H1 (cell line): ENCODE measurements at regions not wholly inside any gene's neighbourhood (a gene's known extent, or its start where the extent isn't known, plus 50 kb on each side); places are given as distances from the start of the nearest gene placed in this dataset.

Experiments used
- CTCF ChIA-PET: fragments of 300-600 bp; sonication (Branson Sonifier 250); formaldehyde crosslinking; loops from one replicate; lab custom pipeline; 2021; ENCODE audit not compliant: partially characterized antibody; lab: Charles Lee
- POLR2A ChIA-PET: fragments of 300-600 bp; sonication (Branson Sonifier 250); formaldehyde crosslinking; loops from one replicate; lab custom pipeline; 2021; ENCODE audit warnings: inconsistent platforms; ENCODE audit not compliant: partially characterized antibody; lab: Charles Lee
- DNase-seq, 2 experiments: peaks; one replicate each; pipeline versions ENCODE4 v3.0.0 to v3.0.0-alpha.2; 2010 to 2022; ENCODE audit warnings: low spot score in 2 of 2, low read depth in 1 of 2, mixed read lengths in 1 of 2
- FAIRE-seq: peaks from 2 replicates; lab custom pipeline; 2011; peaks lifted over from hg19 to GRCh38; lab: Jason Lieb, UNC
- H2AFZ ChIP-seq: 2 replicates; pipeline ENCODE4 v1.8.1; 2012; ENCODE audit warnings: low read length, inconsistent platforms
- H2AK5ac ChIP-seq: 2 replicates; pipeline ENCODE4 v1.6.1; 2013; ENCODE audit warnings: low read depth, low read length
- H2BK120ac ChIP-seq: replicated peaks from 2 replicates; pipeline ENCODE3; 2013; ENCODE audit warnings: low read depth, low read length, inconsistent platforms
- H2BK12ac ChIP-seq: 2 replicates; pipeline ENCODE4 v1.6.1; 2013; ENCODE audit warnings: low read depth, low read length
- H2BK15ac ChIP-seq: 2 replicates; pipeline ENCODE4 v1.6.1; 2013; ENCODE audit warnings: low read length
- H2BK20ac ChIP-seq: 2 replicates; pipeline ENCODE4 v1.6.1; 2013; ENCODE audit warnings: low read length
- H2BK5ac ChIP-seq: 2 replicates; pipeline ENCODE4 v1.6.1; 2013; ENCODE audit warnings: low read depth, low read length
- H3K14ac ChIP-seq: 2 replicates; pipeline ENCODE4 v1.6.1; 2013; ENCODE audit warnings: inconsistent platforms; ENCODE audit not compliant: insufficient read length
- H3K18ac ChIP-seq: 2 replicates; pipeline ENCODE4 v1.6.1; 2013; ENCODE audit warnings: low read length; ENCODE audit errors: extremely low read depth
- H3K23ac ChIP-seq: 2 replicates; pipeline ENCODE4 v1.6.1; 2013; ENCODE audit warnings: inconsistent platforms; ENCODE audit not compliant: insufficient read length
- H3K23me2 ChIP-seq: 2 replicates; pipeline ENCODE4 v1.6.1; 2013; ENCODE audit warnings: low read depth, low read length
- H3K27ac ChIP-seq: 2 replicates; pipeline ENCODE4 v1.6.1; 2011; ENCODE audit warnings: low read depth, low read length, inconsistent platforms
- H3K27me3 ChIP-seq, 4 experiments: replicated peaks in 1 of 4; 1 replicate in 1 of 4; 2 replicates in 3 of 4; pipeline versions ENCODE4 v1.6.1 to v1.8.1; 2011 to 2013; ENCODE audit warnings: low read length in 3 of 4, mild to moderate bottlenecking in 3 of 4, inconsistent platforms in 2 of 4, mixed read lengths in 2 of 4, moderate library complexity in 1 of 4; ENCODE audit not compliant: control insufficient read depth in 3 of 4, insufficient read depth in 3 of 4; ENCODE audit errors: extremely low read depth in 1 of 4
- H3K36me3 ChIP-seq, 4 experiments: 2 replicates each; pipeline versions ENCODE4 v1.6.1 to v1.8.1; 2011 to 2013; ENCODE audit warnings: mild to moderate bottlenecking in 4 of 4, low read length in 3 of 4, moderate library complexity in 2 of 4, control low read depth in 1 of 4, inconsistent platforms in 1 of 4; ENCODE audit not compliant: insufficient read depth in 4 of 4, control insufficient read depth in 2 of 4
- H3K4ac ChIP-seq: replicated peaks from 2 replicates; pipeline ENCODE3; 2013; ENCODE audit warnings: low read length, low read depth, mixed read lengths, inconsistent platforms; ENCODE audit not compliant: insufficient read length
- H3K4me1 ChIP-seq, 4 experiments: replicated peaks in 1 of 4; 1 replicate in 1 of 4; 2 replicates in 3 of 4; pipeline versions ENCODE4 v1.6.1 to v1.8.1; 2011 to 2013; ENCODE audit warnings: low read length in 3 of 4, inconsistent platforms in 2 of 4, mixed read lengths in 1 of 4; ENCODE audit not compliant: insufficient read depth in 4 of 4, control insufficient read depth in 3 of 4
- H3K4me2 ChIP-seq, 2 experiments: 2 replicates each; pipeline versions ENCODE4 v1.6.1 to v1.8.1; 2011 to 2013; ENCODE audit warnings: low read depth in 2 of 2, low read length in 2 of 2, control low read depth in 1 of 2, inconsistent platforms in 1 of 2, mild to moderate bottlenecking in 1 of 2; ENCODE audit not compliant: insufficient read depth in 1 of 2
- H3K4me3 ChIP-seq, 4 experiments: fragments of 200-600, 300-600 bp in 1 of 4; sonication (generic), shearing (Covaris generic), sonication (Bioruptor Twin) in 1 of 4; 2 replicates each; pipeline versions ENCODE4 v1.5.1 to v1.8.1; 2011 to 2016; ENCODE audit warnings: low read length in 4 of 4, low read depth in 3 of 4, control low read depth in 2 of 4, inconsistent platforms in 2 of 4, mild to moderate bottlenecking in 2 of 4, mixed read lengths in 1 of 4, moderate library complexity in 1 of 4; ENCODE audit not compliant: insufficient read depth in 2 of 4; ENCODE audit errors: extremely low read depth in 1 of 4
- H3K56ac ChIP-seq: replicated peaks from 2 replicates; pipeline ENCODE3; 2013; ENCODE audit warnings: low read depth, mild to moderate bottlenecking, mixed read lengths, low read length, inconsistent platforms; ENCODE audit not compliant: insufficient read length
- H3K79me1 ChIP-seq: 2 replicates; pipeline ENCODE4 v1.6.1; 2013; ENCODE audit warnings: low read depth, low read length, control low read depth
- H3K79me2 ChIP-seq, 2 experiments: 2 replicates each; pipeline versions ENCODE4 v1.6.1 to v1.8.1; 2012 to 2013; ENCODE audit warnings: low read length in 2 of 2, mild to moderate bottlenecking in 2 of 2, inconsistent platforms in 1 of 2; ENCODE audit not compliant: insufficient read depth in 2 of 2, control insufficient read depth in 1 of 2
- H3K9ac ChIP-seq, 4 experiments: replicated peaks in 1 of 4; 1 replicate in 1 of 4; 2 replicates in 3 of 4; pipeline versions ENCODE4 v1.6.1 to v1.8.1; 2011 to 2013; ENCODE audit warnings: low read depth in 3 of 4, low read length in 3 of 4, control low read depth in 2 of 4, mild to moderate bottlenecking in 2 of 4, moderate library complexity in 2 of 4, inconsistent platforms in 1 of 4; ENCODE audit errors: extremely low read depth in 1 of 4
- H3K9me3 ChIP-seq, 2 experiments: 2 replicates each; pipeline versions ENCODE4 v1.6.1 to v1.8.1; 2012 to 2013; ENCODE audit warnings: mild to moderate bottlenecking in 2 of 2, moderate library complexity in 2 of 2, control low read depth in 1 of 2, inconsistent platforms in 1 of 2, low read depth in 1 of 2, low read length in 1 of 2, mixed read lengths in 1 of 2; ENCODE audit not compliant: insufficient read depth in 2 of 2
- H4K20me1 ChIP-seq, 2 experiments: replicated peaks in 1 of 2; 2 replicates each; pipeline versions ENCODE3 to v1.8.1; 2011 to 2013; ENCODE audit warnings: inconsistent platforms in 2 of 2, low read length in 2 of 2, mild to moderate bottlenecking in 1 of 2; ENCODE audit not compliant: insufficient read depth in 2 of 2, control insufficient read depth in 1 of 2
- H4K5ac ChIP-seq: 2 replicates; pipeline ENCODE4 v1.6.1; 2013; ENCODE audit warnings: low read length, low read depth, mixed read lengths, inconsistent platforms; ENCODE audit not compliant: insufficient read length
- H4K8ac ChIP-seq: 2 replicates; pipeline ENCODE4 v1.8.0; 2013; ENCODE audit warnings: mild to moderate bottlenecking, moderate library complexity, low read length, inconsistent platforms; ENCODE audit not compliant: insufficient read depth; ENCODE audit errors: extremely low read depth
- H4K91ac ChIP-seq: replicated peaks from 2 replicates; pipeline ENCODE3; 2013; ENCODE audit warnings: low read length, mixed read lengths, inconsistent platforms; ENCODE audit not compliant: insufficient read length
- CEBPB ChIP-seq: IDR thresholded peaks from 2 replicates; pipeline ENCODE4 v1.6.1; 2012; ENCODE audit warnings: low read depth, low read length
- CREB1 ChIP-seq: IDR thresholded peaks from 2 replicates; pipeline ENCODE4 v1.6.1; 2012; ENCODE audit warnings: inconsistent platforms
- GTF2F1 ChIP-seq: IDR thresholded peaks from 2 replicates; pipeline ENCODE4 v1.6.1; 2012; ENCODE audit warnings: low read depth, low read length, improper control_type of control experiment, borderline replicate concordance
- KDM1A ChIP-seq: fragments of 200-600, 300-600 bp; sonication (generic); IDR thresholded peaks from 2 replicates; pipeline ENCODE4 v1.7.1; 2016; ENCODE audit warnings: mild to moderate bottlenecking, low read length, borderline replicate concordance
- WGBS, 2 experiments: shearing (Covaris generic) in 1 of 2; methylation state at CpG; one replicate each; pipeline versions ENCODE4 v1.1.6 to v1.1.7; 2013 to 2015; ENCODE audit warnings: low lambda C conversion rate in 2 of 2, mixed read lengths in 2 of 2, inconsistent platforms in 1 of 2, low coverage in 1 of 2, missing lambda C conversion rate in 1 of 2; ENCODE audit not compliant: insufficient replicate concordance in 2 of 2, insufficient coverage in 1 of 2, insufficient read length in 1 of 2; ENCODE audit errors: extremely low coverage in 1 of 2, missing lambda C conversion rate in 1 of 2; 5-methylcytosine and 5-hydroxymethylcytosine counted together
- TF ChIP-seq, protein P1 (sequence below): IDR thresholded peaks from 2 replicates; pipeline ENCODE4 v1.6.1; 2012; ENCODE audit warnings: inconsistent platforms

DNA sequence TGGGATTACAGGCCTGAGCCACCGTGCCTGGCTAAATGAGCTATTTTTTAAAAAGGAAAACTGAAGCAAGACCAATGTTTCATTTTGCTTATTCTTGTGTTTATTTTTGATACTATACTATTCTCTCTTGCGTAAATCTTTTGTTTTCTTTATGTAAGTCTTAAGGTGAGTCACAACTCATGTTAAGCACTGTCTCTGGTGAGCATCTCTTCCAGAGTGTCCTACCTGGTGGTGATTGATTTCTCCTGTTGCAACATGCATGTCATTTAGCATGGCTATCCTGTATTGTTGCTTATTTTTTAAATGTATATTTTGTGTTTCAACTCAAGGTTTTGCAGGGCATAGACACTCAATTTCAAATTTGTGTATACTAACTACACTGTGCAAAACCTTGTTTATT, 336.0 kb downstream of the RFPL4B start:
- no peaks in the 10 kb centered on the region for H3K4me1 ChIP-seq
- H2BK20ac ChIP-seq, result no peak overlapping the region
- H3K23me2 ChIP-seq, result no peaks in the 10 kb centered on the region
- H3K79me2 ChIP-seq, result no peaks in the 10 kb centered on the region
- no peak overlapping the region for H2BK15ac ChIP-seq
- no peak overlapping the region for H3K14ac ChIP-seq
- H3K79me1 ChIP-seq, result no peaks in the 10 kb centered on the region
- ChIA-PET POLR2A (no interaction called here), CTCF (interaction anchor here (0.9 kb wide), 1 partner anchor 13 kb away, joined by 3 read pairs; no protein-coding TSS in a partner anchor)
- TF ChIP-seq, protein P1, sequence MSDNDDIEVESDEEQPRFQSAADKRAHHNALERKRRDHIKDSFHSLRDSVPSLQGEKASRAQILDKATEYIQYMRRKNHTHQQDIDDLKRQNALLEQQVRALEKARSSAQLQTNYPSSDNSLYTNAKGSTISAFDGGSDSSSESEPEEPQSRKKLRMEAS, result no peak
- TF ChIP-seq KDM1A (no peak), CREB1 (no peak), GTF2F1 (no peak), CEBPB (no peak)
- no peak overlapping the region for H3K18ac ChIP-seq
- no peak overlapping the region for H2BK5ac ChIP-seq
- no peak overlapping the region for H4K91ac ChIP-seq
- H3K4me3 ChIP-seq, result no peak overlapping the region
- no peak overlapping the region for H2BK120ac ChIP-seq
- H3K36me3 ChIP-seq, result no peaks in the 10 kb centered on the region
- no peaks in the 10 kb centered on the region for H3K9me3 ChIP-seq
- no peak overlapping the region for H2AK5ac ChIP-seq
- WGBS, 2 experiments, result 52% methylated on average over 2 of the region's 2 CpGs; no CpG with 5 or more reads in 1 of the 2 experiments
- H3K9ac ChIP-seq, result no peak overlapping the region
- H3K27me3 ChIP-seq, result no peaks in the 10 kb centered on the region
- no peaks in the 10 kb centered on the region for H4K20me1 ChIP-seq
- no peak overlapping the region for H3K4ac ChIP-seq
- no peak for FAIRE-seq
- no peak for DNase-seq
- no peak overlapping the region for H3K4me2 ChIP-seq
- H2AFZ ChIP-seq, result no peak overlapping the region
- no peak overlapping the region for H4K8ac ChIP-seq
- no peak overlapping the region for H3K23ac ChIP-seq
- no peak overlapping the region for H3K56ac ChIP-seq
- H4K5ac ChIP-seq, result no peak overlapping the region
- H2BK12ac ChIP-seq, result no peak overlapping the region
- no peak overlapping the region for H3K27ac ChIP-seq
